Fibroblast of skin of back (primary cell): ENCODE measurements at regions not wholly inside any gene's neighbourhood (a gene's known extent, or its start where the extent isn't known, plus 50 kb on each side); places are given as distances from the start of the nearest gene placed in this dataset.

Source experiments
- DNase-seq: peaks from one replicate; pipeline ENCODE4 v3.0.0-alpha.2; 2013

DNA sequence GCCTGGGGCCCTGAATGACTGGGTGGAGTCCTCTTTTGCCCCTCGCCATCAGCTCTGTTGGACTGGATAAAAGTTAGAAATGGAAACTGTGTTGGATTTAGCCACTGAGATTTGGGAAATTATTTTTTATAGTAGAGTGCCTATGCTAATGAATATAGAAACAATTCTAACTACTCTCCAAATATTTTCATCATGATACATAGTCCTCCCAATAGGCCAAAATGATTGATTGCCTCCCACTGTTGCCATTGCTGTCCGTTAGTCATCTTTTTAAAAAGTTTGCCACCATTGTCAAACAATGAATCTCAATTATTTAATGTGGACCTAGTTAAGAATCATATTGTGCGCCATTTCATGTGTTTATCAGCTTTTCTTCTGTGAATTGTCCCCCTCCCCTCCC is 417.0 kb downstream of the GALR1 start:
- DNase-seq, result no peak

- DNase-seq, result no peak
Measured at GRCh38 chr18:77668219-77668618, 418.6 kb downstream of the GALR1 start.

DNA sequence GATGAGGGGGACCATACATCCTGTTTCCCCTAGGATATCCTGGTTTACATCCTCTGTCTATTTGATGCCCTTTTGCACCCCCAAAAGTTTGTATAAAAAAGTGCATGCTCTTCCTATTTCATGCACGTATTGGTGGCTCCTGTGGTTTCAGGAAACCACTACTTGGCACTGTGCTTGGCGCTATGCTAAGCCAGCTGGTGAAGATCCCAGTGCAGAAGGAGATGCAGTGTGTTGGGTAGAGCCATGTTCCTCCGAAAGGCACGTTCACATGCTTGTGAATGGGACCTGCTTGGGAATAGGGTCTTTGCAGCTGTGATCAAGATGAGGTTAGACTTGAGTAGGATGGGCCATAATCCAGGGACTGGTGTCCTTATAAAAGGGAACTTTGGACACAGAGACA is 419.7 kb downstream of the GALR1 start:
- no peak for DNase-seq

- DNase-seq, result no peak
Measured at GRCh38 chr18:77671456-77672167, 422.0 kb downstream of the GALR1 start.

- DNase-seq, result no peak
Measured at GRCh38 chr18:77676910-77677309, 427.3 kb downstream of the GALR1 start.

DNA sequence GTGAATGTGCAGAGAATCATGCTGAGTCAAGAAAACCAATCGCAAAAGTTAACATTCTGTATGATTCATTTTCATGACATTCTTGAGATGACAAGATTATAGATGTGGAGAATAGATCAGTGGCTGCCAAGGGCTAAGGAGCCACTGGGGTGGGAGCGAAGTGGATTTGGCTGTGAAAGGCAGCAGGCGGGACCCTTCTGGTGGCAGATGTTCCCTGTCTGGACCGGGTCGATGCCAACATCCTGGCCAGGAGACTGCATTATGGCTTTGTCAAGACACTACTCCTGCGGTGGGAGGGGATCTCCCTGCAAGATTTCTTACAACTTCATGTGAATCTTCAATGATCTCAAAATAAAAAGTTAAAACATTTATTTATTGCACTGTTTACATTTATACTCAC is 427.9 kb downstream of the GALR1 start:
- DNase-seq, result no peak

DNA sequence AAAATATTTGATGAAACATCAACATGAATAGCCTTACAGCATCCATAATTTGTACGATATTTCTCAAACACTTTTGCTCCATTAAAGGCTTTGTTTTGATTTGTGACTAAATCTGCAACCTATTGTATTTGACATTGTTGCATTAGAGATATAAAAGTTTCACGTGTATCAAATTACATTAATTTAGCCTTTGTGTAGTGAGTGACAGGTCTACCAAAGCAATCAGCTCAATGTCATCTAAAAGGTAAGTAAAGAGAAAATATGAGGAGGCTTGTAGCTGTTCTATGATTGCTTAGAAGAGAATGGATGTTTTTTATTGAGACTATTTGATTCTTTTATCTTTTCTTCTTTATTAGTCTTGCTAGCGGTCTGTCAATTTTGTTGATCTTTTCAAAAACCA is 430.2 kb downstream of the GALR1 start:
- DNase-seq, result no peak

GRCh38 chr18:77700051-77700450 is 450.4 kb downstream of the GALR1 start:
- DNase-seq, result no peak

DNA sequence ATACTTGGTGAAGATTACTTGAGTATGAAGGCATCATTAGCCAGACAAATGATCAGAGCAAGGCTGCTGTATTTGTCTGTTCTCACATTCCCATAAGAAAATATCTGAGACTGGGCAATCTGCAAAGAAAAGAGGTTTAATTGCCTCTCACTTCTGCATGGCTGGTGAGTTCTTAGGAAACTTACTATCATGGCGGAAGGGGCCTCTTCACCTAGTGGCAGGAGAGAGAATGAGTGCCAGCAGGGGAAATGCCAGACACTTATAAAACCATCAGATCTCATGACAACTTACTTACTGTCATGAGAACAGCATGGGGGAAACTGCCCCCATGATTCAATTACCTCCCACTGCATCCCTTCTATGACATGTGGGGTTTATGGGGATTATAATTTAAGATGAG is 452.3 kb downstream of the GALR1 start:
- DNase-seq, result no peak

DNA sequence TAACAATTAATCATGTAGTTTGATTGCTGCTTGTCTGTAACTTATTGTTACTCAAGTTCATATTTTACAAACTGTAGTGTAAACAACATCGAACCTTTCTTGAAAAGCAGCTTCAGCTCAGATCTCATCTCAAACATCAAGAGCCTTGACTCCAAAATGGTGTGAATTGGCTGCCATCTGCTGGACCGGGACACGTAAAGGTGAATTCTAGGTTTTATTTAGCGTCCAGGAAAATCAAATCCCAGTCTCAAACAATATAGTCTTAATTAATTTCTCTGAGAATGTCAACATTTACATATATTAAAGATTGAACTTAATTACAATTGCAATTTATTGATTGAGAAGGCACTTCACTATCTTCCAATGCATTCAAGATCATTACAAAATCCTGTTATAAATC is 453.0 kb downstream of the GALR1 start:
- no peak for DNase-seq

DNA sequence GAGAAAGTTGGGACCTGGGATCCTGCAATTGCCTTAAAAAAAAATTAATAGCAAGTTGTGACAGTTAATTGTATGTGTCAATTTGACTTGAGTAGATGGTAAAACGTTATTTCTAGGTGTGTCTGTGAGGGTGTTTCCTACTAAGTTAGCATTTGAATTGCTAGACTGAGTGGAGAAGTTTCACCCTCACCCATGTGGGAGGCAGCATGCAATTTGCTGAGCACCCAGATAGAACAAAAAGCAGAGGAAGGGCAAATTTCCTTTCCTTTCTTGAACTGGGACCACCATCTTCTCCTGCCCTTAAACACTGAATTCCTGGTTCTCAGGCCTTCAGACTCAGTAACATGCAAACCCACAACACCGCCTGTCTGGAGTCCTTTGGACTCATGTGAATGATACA is 455.7 kb downstream of the GALR1 start:
- DNase-seq, result no peak

- no peak for DNase-seq
Measured at GRCh38 chr18:77708826-77709506, 459.3 kb downstream of the GALR1 start.

- DNase-seq, result no peak
Measured at GRCh38 chr18:77711096-77711495, 461.4 kb downstream of the GALR1 start.

GRCh38 chr18:77714716-77715115 is 465.1 kb downstream of the GALR1 start:
- no peak for DNase-seq

DNA sequence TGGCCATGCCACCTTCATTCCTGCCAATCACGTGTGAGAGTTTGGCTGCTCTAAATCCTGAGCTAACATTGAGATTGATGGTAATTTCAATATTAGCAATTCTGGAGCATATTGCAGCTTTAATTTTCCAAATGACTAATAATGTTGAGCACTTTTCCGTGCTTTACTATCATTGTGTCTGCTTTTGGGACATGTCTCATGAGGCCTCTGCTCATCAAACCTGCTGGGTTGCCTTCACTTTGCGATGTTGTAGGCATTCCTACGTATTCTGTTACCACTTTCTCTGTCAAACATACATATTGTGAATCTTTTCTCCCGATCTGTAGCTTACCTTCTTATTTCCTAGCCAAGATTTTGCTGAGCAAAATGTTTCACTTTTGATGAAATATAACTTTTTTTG is 466.6 kb downstream of the GALR1 start:
- DNase-seq, result no peak

GRCh38 chr18:77733292-77733903 is 483.8 kb downstream of the GALR1 start:
- DNase-seq, result no peak

- no peak for DNase-seq
Measured at GRCh38 chr18:77736842-77737241, 487.2 kb downstream of the GALR1 start.

DNA sequence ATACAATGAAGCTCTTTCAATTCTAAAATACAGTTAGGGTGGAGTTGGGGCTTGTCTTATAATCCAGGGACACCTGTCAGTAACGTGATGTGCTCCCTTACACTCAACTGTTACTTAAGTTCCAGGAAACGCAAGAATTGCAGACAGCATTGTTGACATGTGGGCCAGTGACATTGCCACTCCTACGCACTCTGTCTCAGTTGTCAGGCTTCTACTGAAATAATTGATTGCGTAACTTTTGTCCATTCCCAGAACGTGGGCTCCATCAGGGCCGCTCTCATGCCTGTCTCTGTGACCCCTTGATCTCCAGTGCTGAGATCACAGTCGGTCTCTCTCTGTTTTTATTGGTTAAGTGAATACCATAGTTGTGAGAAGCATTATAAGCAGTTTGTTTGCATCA is 487.8 kb downstream of the GALR1 start:
- no peak for DNase-seq

- peak; percentile 1 for DNase-seq
Measured at GRCh38 chr18:77749089-77749488, 499.4 kb downstream of the GALR1 start.

GRCh38 chr18:77750006-77750405 is 500.4 kb downstream of the GALR1 start:
- DNase-seq, result no peak

- no peak for DNase-seq
Measured at GRCh38 chr18:77754475-77755044, 504.9 kb downstream of the GALR1 start.

GRCh38 chr18:77755187-77755586 is 505.5 kb downstream of the GALR1 start:
- DNase-seq, result no peak

GRCh38 chr18:77761332-77761731 is 511.7 kb downstream of the GALR1 start:
- no peak for DNase-seq

DNA sequence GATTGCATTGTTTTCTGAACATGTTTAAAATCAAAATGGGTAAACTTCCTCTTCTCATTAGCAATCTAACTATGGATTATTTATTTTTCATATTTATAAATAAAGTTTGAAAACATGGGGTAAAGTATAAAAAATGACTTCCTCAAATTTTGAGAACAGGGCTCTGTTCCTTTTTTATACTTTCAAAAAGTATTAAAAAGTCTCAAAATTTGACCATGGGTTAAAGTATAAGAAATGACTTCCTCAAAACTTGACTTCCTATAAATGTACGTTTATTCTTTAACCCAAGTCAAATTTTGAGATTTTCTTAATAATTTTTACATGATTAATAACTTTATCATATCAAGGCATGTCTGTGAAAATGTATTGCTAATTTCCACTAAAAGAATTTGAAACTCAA is 512.4 kb downstream of the GALR1 start:
- no peak for DNase-seq
